HepG2 (cell line): ENCODE measurements at regions not wholly inside any gene's neighbourhood (a gene's known extent, or its start where the extent isn't known, plus 50 kb on each side); places are given as distances from the start of the nearest gene placed in this dataset.

ENCODE experiments used
- ATAC-seq: fragments of 200-7000 bp; cut with Tn5 transposase; 3 replicates; pipeline ENCODE4 v1.9.1; 2020; ENCODE audit warnings: mild to moderate bottlenecking, moderate library complexity
- BruUV-seq: library from RNA; stranded (reverse); fragments of 400-500 nt; replicated peaks from 2 replicates; lab custom pipeline; 2021; lab: Mats Ljungman, UMichigan
- CTCF ChIA-PET: fragments of 300-600 bp; formaldehyde crosslinking; extraction: SDS; loops from one replicate; lab custom pipeline; 2021; ENCODE audit warnings: low total read pairs, inconsistent platforms, low intra/inter-chr PET ratio; lab: Yijun Ruan, JAX
- POLR2A ChIA-PET: fragments of 350-600 bp; sonication (Branson Sonifier 250); formaldehyde crosslinking; loops from one replicate; lab custom pipeline; 2020; ENCODE audit warnings: antibody characterized with exemption, inconsistent platforms; lab: Yijun Ruan, JAX
- DNase-seq: peaks from one replicate; pipeline ENCODE4 v3.0.0-alpha.2; 2015; ENCODE audit warnings: low spot score
- FAIRE-seq: peaks from 3 replicates; lab custom pipeline; 2011; peaks lifted over from hg19 to GRCh38; lab: Jason Lieb, UNC
- H2AFZ ChIP-seq: one replicate; pipeline ENCODE4 v1.6.1; 2011; ENCODE audit warnings: low read length, inconsistent platforms
- H3K27ac ChIP-seq: fragments of 300-600 bp; 3 replicates; pipeline ENCODE4 v1.8.0; 2011; ENCODE audit warnings: mixed run types, mild to moderate bottlenecking, mixed read lengths, low read length, inconsistent platforms; ENCODE audit not compliant: insufficient read depth; ENCODE audit errors: extremely low read length
- H3K27me3 ChIP-seq, 2 experiments: fragments of 200-600 bp in 1 of 2; 2 replicates in 1 of 2; 3 replicates in 1 of 2; pipeline versions ENCODE4 v1.6.0 to v1.8.0; 2011; ENCODE audit warnings: low read length in 2 of 2, mild to moderate bottlenecking in 2 of 2, moderate library complexity in 2 of 2, inconsistent platforms in 1 of 2; ENCODE audit not compliant: insufficient read depth in 2 of 2, control insufficient read depth in 1 of 2
- H3K36me3 ChIP-seq, 2 experiments: fragments of 200-600 bp in 1 of 2; replicated peaks in 1 of 2; 2 replicates in 1 of 2; 3 replicates in 1 of 2; pipeline versions ENCODE4 v1.5.1 to v1.8.0; 2011; ENCODE audit warnings: low read length in 2 of 2, inconsistent platforms in 1 of 2; ENCODE audit not compliant: insufficient read depth in 2 of 2, control insufficient read depth in 1 of 2
- H3K4me1 ChIP-seq: 2 replicates; pipeline ENCODE4 v1.5.1; 2012; ENCODE audit warnings: low read length, inconsistent platforms; ENCODE audit not compliant: insufficient read depth
- H3K4me2 ChIP-seq: 2 replicates; pipeline ENCODE4 v1.6.0; 2011; ENCODE audit warnings: low read depth, low read length, inconsistent platforms
- H3K4me3 ChIP-seq, 3 experiments: fragments of 200-600 bp in 1 of 3; sonication (generic), shearing (Covaris generic) in 1 of 3; replicated peaks in 1 of 3; 2 replicates each; pipeline ENCODE4 v1.5.1; 2011 to 2016; ENCODE audit warnings: low read length in 3 of 3, inconsistent platforms in 2 of 3, low read depth in 2 of 3, mild to moderate bottlenecking in 2 of 3, control low read depth in 1 of 3, mixed read lengths in 1 of 3; ENCODE audit not compliant: insufficient read depth in 1 of 3
- H3K79me2 ChIP-seq: one replicate; pipeline ENCODE4 v1.6.1; 2011; ENCODE audit warnings: low read length, inconsistent platforms; ENCODE audit not compliant: insufficient read depth
- H3K9ac ChIP-seq: 2 replicates; pipeline ENCODE4 v1.6.0; 2011; ENCODE audit warnings: mild to moderate bottlenecking, low read depth, low read length, inconsistent platforms; ENCODE audit not compliant: insufficient read depth
- H3K9me3 ChIP-seq: 2 replicates; pipeline ENCODE4 v1.5.1; 2012; ENCODE audit warnings: mild to moderate bottlenecking, low read length
- H4K20me1 ChIP-seq: 2 replicates; pipeline ENCODE4 v1.6.0; 2011; ENCODE audit warnings: inconsistent platforms, mild to moderate bottlenecking, low read length, moderate library complexity; ENCODE audit not compliant: insufficient read depth
- HOXA3 ChIP-seq: sonication (generic); formaldehyde crosslinking; IDR thresholded peaks from 2 replicates; pipeline ENCODE4 v1.5.0; 2020; ENCODE audit warnings: missing genetic modification reagents
- KAT2B ChIP-seq: fragments of 150-350 bp; IDR thresholded peaks from 2 replicates; pipeline ENCODE4 v1.6.1; 2014; ENCODE audit warnings: low read depth, low read length, borderline replicate concordance
- PATZ1 ChIP-seq: sonication (generic); formaldehyde crosslinking; IDR thresholded peaks from 2 replicates; pipeline ENCODE4 v1.4.0; 2020; ENCODE audit warnings: missing genetic modification reagents
- PRPF4 ChIP-seq: fragments of 200-400 bp; formaldehyde crosslinking; IDR thresholded peaks from 2 replicates; pipeline ENCODE4 v1.6.1; 2016; ENCODE audit warnings: low read length, low read depth; ENCODE audit not compliant: poor library complexity, severe bottlenecking
- SKIL ChIP-seq: sonication (generic); formaldehyde crosslinking; IDR thresholded peaks from 2 replicates; pipeline ENCODE4 v1.8.0; 2022; ENCODE audit warnings: missing genetic modification reagents, mild to moderate bottlenecking, moderate library complexity, borderline replicate concordance
- WGBS: methylation state at CpG from one replicate; pipeline ENCODE4 v1.1.6; 2017; ENCODE audit warnings: low lambda C conversion rate; 5-methylcytosine and 5-hydroxymethylcytosine counted together
- in situ Hi-C: cut with HindIII; loops from 2 replicates; pipeline ENCODE4 v1.10.0; 2017; ENCODE audit warnings: low pct_unique_long_range_greater_than_20kb; ENCODE audit not compliant: extremely low pct_ligation_motif_present
- intact Hi-C: fragments of 100-400 bp; cut with micrococcal nuclease; formaldehyde crosslinking; loops from one replicate; pipeline ENCODE4 v1.10.0; 2022; ENCODE audit not compliant: unreplicated experiment

GRCh38 chr5:74414228-74414627 is 226.3 kb downstream of the ENC1 start:
- Histone ChIP-seq H3K4me1 (peaks cover 74% of the 10 kb centered on the region), H4K20me1 (no peaks in the 10 kb centered on the region), H3K4me2 (peak overlapping the region; percentile 40; the same call in 1 of the 2 replicates), H3K9me3 (no peaks in the 10 kb centered on the region), H3K36me3 (no peaks in the 10 kb centered on the region), H2AFZ (no peak overlapping the region), H3K27ac (no peak overlapping the region), H3K79me2 (no peaks in the 10 kb centered on the region), H3K9ac (no peak overlapping the region), H3K4me3 (no peak overlapping the region), H3K27me3 (no peaks in the 10 kb centered on the region)
- intact Hi-C loops (no loop called here), in situ Hi-C loops (no loop called here)
- DNase-seq (no peak), FAIRE-seq (no peak), ATAC-seq (no peak)
- WGBS = 76% methylated on average over 2 of the region's 2 CpGs
- no TSS peak for BruUV-seq
- POLR2A ChIA-PET = no interaction called here
- TF ChIP-seq PATZ1 = peak; percentile 65; the same call in 1 of the 2 replicates
- peak; percentile 37; the same call in 1 of the 2 replicates for TF ChIP-seq SKIL
- no peak for TF ChIP-seq KAT2B
- TF ChIP-seq HOXA3 (CRISPR knock-in tag) = no peak
- TF ChIP-seq PRPF4 = no peak
- CTCF ChIA-PET = no interaction called here
